ENCODE measurements at regions not wholly inside any gene's neighbourhood (a gene's known extent, or its start where the extent isn't known, plus 50 kb on each side); places are given as distances from the start of the nearest gene placed in this dataset.

- Histone ChIP-seq H3K9me3 (peaks cover 0 to 14% (median 0%) of the 10 kb centered on the region in 12 donors), H3K27me3 (no peaks in the 10 kb centered on the region), H3K36me3 (no peaks in the 10 kb centered on the region), H3K4me3 (no peak overlapping the region), H3K27ac (no peak overlapping the region), H3K4me1 (no peaks in the 10 kb centered on the region)
- intact Hi-C loops (cut with DNase I): no loop called here
- 94 to 96% (median 95%) methylated on average over 5 of the region's 5 CpGs for WGBS, 4 donors
- no peak for ATAC-seq
- TF ChIP-seq CTCF (IDR thresholded peaks at IDR 0.05) (no peak), POLR2A (IDR thresholded peaks at IDR 0.05) (no peak)
- DNase-seq: no peak
Observed at GRCh38 chr7:46838463-46838862, 743.4 kb downstream of the TNS3 start.

GRCh38 chr7:46835556-46835955 is 746.4 kb downstream of the TNS3 start:
- WGBS, 4 donors: 67 to 79% (median 78%) methylated on average over 2 of the region's 2 CpGs
- no peaks in the 10 kb centered on the region for H3K36me3 ChIP-seq
- no peak for DNase-seq
- peaks cover 0 to 14% (median 0%) of the 10 kb centered on the region in 12 donors for H3K9me3 ChIP-seq
- no peak overlapping the region for H3K27ac ChIP-seq
- H3K4me1 ChIP-seq: no peaks in the 10 kb centered on the region
- H3K27me3 ChIP-seq: no peaks in the 10 kb centered on the region
- no peak for ATAC-seq
- H3K4me3 ChIP-seq: no peak overlapping the region
- TF ChIP-seq POLR2A (IDR thresholded peaks at IDR 0.05): no peak
- TF ChIP-seq CTCF (IDR thresholded peaks at IDR 0.05): no peak
- intact Hi-C loops (cut with DNase I): no loop called here

GRCh38 chr7:46834921-46835320 is 747.0 kb downstream of the TNS3 start:
- peaks cover 0 to 14% (median 0%) of the 10 kb centered on the region in 12 donors for H3K9me3 ChIP-seq
- WGBS, 4 donors: 92 to 95% (median 94%) methylated on average over 5 of the region's 5 CpGs
- H3K27ac ChIP-seq: no peak overlapping the region
- intact Hi-C loops (cut with DNase I): no loop called here
- no peaks in the 10 kb centered on the region for H3K36me3 ChIP-seq
- H3K4me3 ChIP-seq: no peak overlapping the region
- ATAC-seq (no peak), DNase-seq (no peak)
- H3K27me3 ChIP-seq: no peaks in the 10 kb centered on the region
- no peak for TF ChIP-seq POLR2A (IDR thresholded peaks at IDR 0.05)
- no peak for TF ChIP-seq CTCF (IDR thresholded peaks at IDR 0.05)
- H3K4me1 ChIP-seq: no peaks in the 10 kb centered on the region

- H3K36me3 ChIP-seq: no peaks in the 10 kb centered on the region
- 94 to 99% (median 96%) methylated on average over 1 of the region's 1 CpG for WGBS, 4 donors
- H3K27me3 ChIP-seq: no peaks in the 10 kb centered on the region
- no peak overlapping the region for H3K27ac ChIP-seq
- no peak overlapping the region for H3K4me3 ChIP-seq
- ATAC-seq (no peak), DNase-seq (no peak)
- intact Hi-C loops (cut with DNase I): no loop called here
- TF ChIP-seq POLR2A (IDR thresholded peaks at IDR 0.05): no peak
- H3K4me1 ChIP-seq: no peaks in the 10 kb centered on the region
- H3K9me3 ChIP-seq: peaks cover 0 to 27% (median 3%) of the 10 kb centered on the region in 12 donors
Observed at GRCh38 chr7:46833197-46833596, 748.7 kb downstream of the TNS3 start.

GRCh38 chr7:46832136-46832535 is 749.8 kb downstream of the TNS3 start:
- Histone ChIP-seq H3K36me3 (no peaks in the 10 kb centered on the region), H3K4me1 (no peaks in the 10 kb centered on the region), H3K4me3 (no peak overlapping the region), H3K9me3 (peaks cover 0 to 31% (median 3%) of the 10 kb centered on the region in 12 donors), H3K27ac (no peak overlapping the region), H3K27me3 (no peaks in the 10 kb centered on the region)
- WGBS, 4 donors: 72 to 79% (median 75%) methylated on average over 2 of the region's 2 CpGs
- DNase-seq (no peak), ATAC-seq (no peak)
- TF ChIP-seq POLR2A (IDR thresholded peaks at IDR 0.05) (no peak), CTCF (IDR thresholded peaks at IDR 0.05) (no peak)
- intact Hi-C loops (cut with DNase I): no loop called here

Data from heart left ventricle (tissue), 16 donors.